ENCODE measurements at regions not wholly inside any gene's neighbourhood (a gene's known extent, or its start where the extent isn't known, plus 50 kb on each side); places are given as distances from the start of the nearest gene placed in this dataset.
A peak's percentile ranks its signal among the peaks of the same experiment; 100 is the strongest.

GRCh38 chr1:229883504-229884200, 183.4 kb upstream of the GALNT2 start:
- Histone ChIP-seq H3K27ac (no peak overlapping the region), H3K9me3 (no peaks in the 10 kb centered on the region), H3K27me3 (ENCODE audit: insufficient read depth in 3 of 3, low read length in 2 of 3) (no peaks in the 10 kb centered on the region), H3K4me1 (peaks cover 53% of the 10 kb centered on the region), H3K36me3 (ENCODE audit: insufficient read depth in 1 of 2, low read depth in 1 of 2) (no peaks in the 10 kb centered on the region), H3K4me3 (no peak overlapping the region)
- DNase-seq (no peak), ATAC-seq (no peak)
- no peak for TF ChIP-seq CTCF (IDR thresholded peaks at IDR 0.05)
- 84 to 91% (median 84%) methylated on average over 7 of the region's 7 CpGs for WGBS, 3 donors
- intact Hi-C loops (cut with DNase I) = loop anchor here in 1 of 2 donors (10.0 kb wide), 2 partner anchors 331 to 421 kb away; no protein-coding TSS in a partner anchor

GRCh38 chr1:229884765-229885164, 182.3 kb upstream of the GALNT2 start:
- WGBS, 3 donors = 62 to 78% (median 68%) methylated on average over 4 of the region's 4 CpGs
- H3K36me3 ChIP-seq (ENCODE audit: insufficient read depth in 1 of 2, low read depth in 1 of 2) = no peaks in the 10 kb centered on the region
- H3K4me1 ChIP-seq = peaks cover 46% of the 10 kb centered on the region
- H3K9me3 ChIP-seq = no peaks in the 10 kb centered on the region
- no peak for TF ChIP-seq CTCF (IDR thresholded peaks at IDR 0.05)
- ATAC-seq (no peak), DNase-seq (no peak)
- intact Hi-C loops (cut with DNase I) = loop anchor here in 1 of 2 donors (10.0 kb wide), 2 partner anchors 330 to 420 kb away; no protein-coding TSS in a partner anchor
- H3K4me3 ChIP-seq = no peak overlapping the region
- no peak overlapping the region for H3K27ac ChIP-seq
- no peaks in the 10 kb centered on the region for H3K27me3 ChIP-seq (ENCODE audit: insufficient read depth in 3 of 3, low read length in 2 of 3)

GRCh38 chr1:229885568-229886495, 181.2 kb upstream of the GALNT2 start:
- no peak for TF ChIP-seq CTCF (IDR thresholded peaks at IDR 0.05)
- 78 to 80% (median 78%) methylated on average over 12 of the region's 12 CpGs for WGBS, 3 donors
- Histone ChIP-seq H3K9me3 (no peaks in the 10 kb centered on the region), H3K27me3 (ENCODE audit: insufficient read depth in 3 of 3, low read length in 2 of 3) (no peaks in the 10 kb centered on the region), H3K4me3 (no peak overlapping the region), H3K27ac (peak overlapping the region; percentile 98), H3K36me3 (ENCODE audit: insufficient read depth in 1 of 2, low read depth in 1 of 2) (no peaks in the 10 kb centered on the region), H3K4me1 (peaks cover 36% of the 10 kb centered on the region)
- no peak for DNase-seq
- ATAC-seq = no peak
- intact Hi-C loops (cut with DNase I) = loop anchor here in 1 of 2 donors (2.0 to 10.0 kb wide), 3 partner anchors 21 to 419 kb away; no protein-coding TSS in a partner anchor

- no peak overlapping the region for H3K4me3 ChIP-seq
- TF ChIP-seq CTCF (IDR thresholded peaks at IDR 0.05) = no peak
- H3K9me3 ChIP-seq = no peaks in the 10 kb centered on the region
- H3K27me3 ChIP-seq (ENCODE audit: insufficient read depth in 3 of 3, low read length in 2 of 3) = no peaks in the 10 kb centered on the region
- no peaks in the 10 kb centered on the region for H3K36me3 ChIP-seq (ENCODE audit: insufficient read depth in 1 of 2, low read depth in 1 of 2)
- intact Hi-C loops (cut with DNase I) = loop anchor here in 1 of 2 donors (2.0 to 10.0 kb wide), 3 partner anchors 22 to 418 kb away; no protein-coding TSS in a partner anchor
- H3K4me1 ChIP-seq = peaks cover 36% of the 10 kb centered on the region
- no peak for ATAC-seq
- no peak for DNase-seq
- H3K27ac ChIP-seq = peak overlapping the region; percentile 98
- whole genome bisulfite sequencing, 3 donors = 88 to 94% (median 92%) methylated on average over 8 of the region's 8 CpGs
Measured at GRCh38 chr1:229886636-229887035, 180.4 kb upstream of the GALNT2 start.
